ENCODE measurements at regions not wholly inside any gene's neighbourhood (a gene's known extent, or its start where the extent isn't known, plus 50 kb on each side); places are given as distances from the start of the nearest gene placed in this dataset.
"Not testable (repeated sequence)": the region's sequence is repeated elsewhere in the genome, so short reads cannot be mapped to it uniquely, and the experiment has no call there.

- TF ChIP-seq CTCF (IDR thresholded peaks at IDR 0.05) (no peak), POLR2A (IDR thresholded peaks at IDR 0.05) (no peak)
- intact Hi-C loops (cut with DNase I; ENCODE audit: low total_unique reads), result no loop called here
- DNase-seq, result no peak
- Histone ChIP-seq H3K27me3 (no peaks in the 10 kb centered on the region), H3K9me3 (no peaks in the 10 kb centered on the region), H3K36me3 (no peaks in the 10 kb centered on the region), H3K4me1 (no peaks in the 10 kb centered on the region), H3K27ac (no peak overlapping the region), H3K4me3 (no peak overlapping the region)
Measured at GRCh38 chr16:63877401-63877800, 1244.5 kb downstream of the CDH11 start.

GRCh38 chr16:63876103-63876502 is 1245.8 kb downstream of the CDH11 start:
- Histone ChIP-seq H3K4me1 (no peaks in the 10 kb centered on the region), H3K4me3 (no peak overlapping the region), H3K27ac (no peak overlapping the region), H3K36me3 (no peaks in the 10 kb centered on the region), H3K9me3 (no peaks in the 10 kb centered on the region), H3K27me3 (no peaks in the 10 kb centered on the region)
- DNase-seq, result no peak
- intact Hi-C loops (cut with DNase I; ENCODE audit: low total_unique reads), result no loop called here
- TF ChIP-seq CTCF (IDR thresholded peaks at IDR 0.05) (no peak), POLR2A (IDR thresholded peaks at IDR 0.05) (no peak)

- H3K4me1 ChIP-seq; intact Hi-C loops (cut with DNase I; ENCODE audit: low total_unique reads): not testable (repeated sequence)
Measured at GRCh38 chr16:63860700-63861099, 1261.2 kb downstream of the CDH11 start.

GRCh38 chr16:63856537-63856936 is 1265.3 kb downstream of the CDH11 start:
- Histone ChIP-seq H3K4me3 (no peak overlapping the region), H3K27me3 (no peaks in the 10 kb centered on the region), H3K36me3 (no peaks in the 10 kb centered on the region), H3K27ac (no peak overlapping the region), H3K4me1 (no peaks in the 10 kb centered on the region), H3K9me3 (no peaks in the 10 kb centered on the region)
- TF ChIP-seq POLR2A (IDR thresholded peaks at IDR 0.05) (no peak), CTCF (IDR thresholded peaks at IDR 0.05) (no peak)
- DNase-seq, result no peak
- intact Hi-C loops (cut with DNase I; ENCODE audit: low total_unique reads), result no loop called here

More at GRCh38 chr16:63860700-63861099, 1261.2 kb downstream of the CDH11 start:
- H3K27me3 ChIP-seq, H3K4me3 ChIP-seq, DNase-seq, H3K9me3 ChIP-seq, H3K27ac ChIP-seq, H3K36me3 ChIP-seq: not testable (repeated sequence)

- H3K9me3 ChIP-seq, result no peaks in the 10 kb centered on the region
- H3K27me3 ChIP-seq, result no peaks in the 10 kb centered on the region
- no peak overlapping the region for H3K27ac ChIP-seq
- H3K36me3 ChIP-seq, result no peaks in the 10 kb centered on the region
- H3K4me3 ChIP-seq, result no peak overlapping the region
- H3K4me1 ChIP-seq, result no peaks in the 10 kb centered on the region
- no peak for DNase-seq
- intact Hi-C loops (cut with DNase I; ENCODE audit: low total_unique reads), result no loop called here
- no peak for TF ChIP-seq POLR2A (IDR thresholded peaks at IDR 0.05)
- TF ChIP-seq CTCF (IDR thresholded peaks at IDR 0.05), result no peak
Measured at GRCh38 chr16:63850979-63851378, 1270.9 kb downstream of the CDH11 start.

- DNase-seq, result no peak
- H3K27ac ChIP-seq, result no peak overlapping the region
- H3K9me3 ChIP-seq, result no peaks in the 10 kb centered on the region
- no peaks in the 10 kb centered on the region for H3K4me1 ChIP-seq
- no peaks in the 10 kb centered on the region for H3K36me3 ChIP-seq
- H3K4me3 ChIP-seq, result no peak overlapping the region
- no peaks in the 10 kb centered on the region for H3K27me3 ChIP-seq
- intact Hi-C loops (cut with DNase I; ENCODE audit: low total_unique reads), result no loop called here
- TF ChIP-seq POLR2A (IDR thresholded peaks at IDR 0.05) (no peak), CTCF (IDR thresholded peaks at IDR 0.05) (no peak)
Measured at GRCh38 chr16:63841271-63841670, 1280.6 kb downstream of the CDH11 start.

Data from uterus (tissue), 3 donors.